ENCODE measurements at regions not wholly inside any gene's neighbourhood (a gene's known extent, or its start where the extent isn't known, plus 50 kb on each side); places are given as distances from the start of the nearest gene placed in this dataset.

DNA sequence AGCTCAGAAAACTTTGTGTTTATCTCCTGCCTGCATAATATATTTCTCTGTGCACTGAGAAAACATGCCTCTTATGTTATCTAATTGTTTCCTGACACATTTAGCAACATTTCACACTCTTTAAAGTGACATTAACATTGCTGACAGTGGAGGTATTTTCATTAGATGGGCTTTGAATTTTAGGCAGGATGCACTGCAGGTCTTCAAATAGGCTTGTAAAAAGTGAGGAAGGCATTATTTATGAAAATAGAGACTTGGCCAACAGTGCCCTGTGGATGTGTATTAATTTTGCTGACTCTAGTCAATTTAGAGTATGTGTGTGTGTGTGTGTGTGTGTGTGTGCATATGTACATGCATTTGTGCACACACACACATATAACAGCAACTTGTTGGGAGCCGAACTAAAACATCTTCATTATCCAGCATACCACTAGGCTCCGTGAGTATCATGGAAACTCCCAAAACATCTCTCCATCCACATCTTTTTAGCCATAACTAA is 429.5 kb upstream of the WWC1 start:
- DNase-seq (ENCODE audit: low spot score): no peak

GRCh38 chr5:167863883-167864282 is 427.6 kb upstream of the WWC1 start:
- DNase-seq (ENCODE audit: low spot score): no peak

DNA sequence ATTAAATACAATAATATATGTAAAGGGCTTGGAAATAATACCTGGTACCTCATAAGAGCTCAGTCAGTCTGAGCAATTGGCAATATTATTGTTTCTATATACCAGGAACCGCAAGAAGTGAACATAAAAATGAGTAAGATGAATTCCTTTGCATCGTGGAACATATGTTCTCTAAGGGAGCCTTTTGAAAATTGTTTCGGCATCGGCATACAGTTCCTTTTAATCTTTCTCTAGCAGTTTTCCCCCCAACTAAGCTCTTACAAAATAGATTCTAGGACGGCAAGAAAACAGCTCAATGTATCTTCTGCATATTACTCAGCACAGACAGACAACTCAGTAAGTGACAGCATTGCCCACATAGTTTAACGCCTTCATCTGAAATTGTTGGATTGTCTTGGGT is 426.6 kb upstream of the WWC1 start:
- DNase-seq (ENCODE audit: low spot score): no peak

DNA sequence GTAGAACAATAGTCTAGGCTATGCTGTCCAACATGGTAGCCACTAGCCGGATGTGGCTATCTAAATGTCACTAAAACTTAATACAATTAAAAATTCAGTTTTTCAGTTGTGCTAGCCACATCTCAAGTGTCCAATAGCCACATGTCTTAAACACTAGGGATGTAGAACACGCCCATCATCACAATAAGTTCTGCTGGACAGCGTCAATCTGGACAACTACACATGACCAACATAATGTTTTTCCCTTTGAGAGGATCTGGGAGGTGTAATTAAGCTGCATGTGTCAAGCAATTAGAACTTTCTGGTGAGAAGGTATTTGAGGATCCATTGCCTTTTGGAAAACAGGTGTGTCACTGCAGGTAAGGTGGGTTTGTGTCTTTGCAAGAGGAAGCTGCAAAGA is 424.6 kb upstream of the WWC1 start:
- no peak for DNase-seq (ENCODE audit: low spot score)

DNA sequence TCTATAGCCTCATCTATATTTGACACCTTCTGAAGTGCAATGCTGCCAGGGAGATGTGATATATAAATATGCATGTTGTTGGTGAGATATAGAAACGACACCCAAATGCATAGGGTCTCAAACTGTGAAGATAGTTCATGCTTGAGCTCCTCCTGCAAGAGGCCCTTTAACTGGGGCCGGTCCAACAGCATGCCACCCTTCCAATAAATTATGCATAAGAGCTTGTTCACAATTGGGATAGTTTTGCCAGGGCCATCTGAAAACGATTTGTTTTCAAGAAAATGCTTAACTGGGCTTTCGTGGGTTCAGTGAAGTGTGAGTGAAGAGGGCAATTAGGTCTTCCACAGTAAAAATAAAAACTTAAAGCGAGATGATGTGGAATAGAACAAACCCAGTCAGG is 424.2 kb upstream of the WWC1 start:
- no peak for DNase-seq (ENCODE audit: low spot score)

GRCh38 chr5:167869125-167869524 is 422.3 kb upstream of the WWC1 start:
- no peak for DNase-seq (ENCODE audit: low spot score)

- DNase-seq (ENCODE audit: low spot score): peak; percentile 71
Measured at GRCh38 chr5:167870055-167870454, 421.4 kb upstream of the WWC1 start.

GRCh38 chr5:167871091-167871490 is 420.4 kb upstream of the WWC1 start:
- DNase-seq (ENCODE audit: low spot score): peak; percentile 44

- DNase-seq (ENCODE audit: low spot score): no peak
Measured at GRCh38 chr5:167872791-167873190, 418.7 kb upstream of the WWC1 start.

- DNase-seq (ENCODE audit: low spot score): no peak
Measured at GRCh38 chr5:167877114-167877722, 414.2 kb upstream of the WWC1 start.

- no peak for DNase-seq (ENCODE audit: low spot score)
Measured at GRCh38 chr5:167877924-167878323, 413.5 kb upstream of the WWC1 start.

DNA sequence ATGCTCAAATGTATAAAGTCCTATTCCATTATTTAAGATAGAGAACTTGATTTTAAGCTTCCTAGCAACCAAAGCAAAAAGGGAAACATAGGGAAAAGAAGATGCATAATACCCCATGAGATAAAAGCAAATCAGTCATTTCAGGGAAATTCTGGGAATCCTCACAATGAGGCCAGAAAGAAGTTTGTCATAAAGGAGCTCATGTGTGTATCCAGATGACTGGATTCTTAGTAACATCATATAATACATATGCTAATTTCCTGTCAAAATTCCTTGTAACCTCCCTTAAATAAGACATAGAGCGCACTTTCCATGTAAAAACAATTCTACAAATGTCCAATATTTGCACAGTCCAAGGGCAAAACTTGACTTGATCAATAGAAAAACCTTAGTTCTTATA is 411.0 kb upstream of the WWC1 start:
- DNase-seq (ENCODE audit: low spot score): no peak

DNA sequence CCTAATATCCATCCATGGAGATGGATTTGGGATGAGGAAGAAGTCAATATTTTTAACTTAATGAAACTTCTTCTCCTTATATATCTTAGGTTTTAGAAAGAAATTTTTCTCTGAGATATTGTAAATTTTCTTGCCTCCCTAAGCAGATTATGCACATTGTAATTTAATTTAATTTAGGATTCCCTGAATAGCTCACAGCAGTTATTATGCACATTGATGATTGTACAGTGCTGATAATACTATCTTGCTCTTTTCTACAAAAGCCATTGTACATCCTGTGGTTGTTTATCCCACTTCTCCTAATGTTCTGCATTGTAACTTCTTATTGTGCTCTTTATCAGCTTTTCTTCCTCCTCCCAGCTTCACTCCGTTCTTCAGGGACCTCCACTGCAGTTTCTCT is 410.4 kb upstream of the WWC1 start:
- no peak for DNase-seq (ENCODE audit: low spot score)

GRCh38 chr5:167886196-167886595 is 405.2 kb upstream of the WWC1 start:
- no peak for DNase-seq (ENCODE audit: low spot score)

GRCh38 chr5:167888393-167888792 is 403.1 kb upstream of the WWC1 start:
- DNase-seq (ENCODE audit: low spot score): no peak

GRCh38 chr5:167889276-167889675 is 402.2 kb upstream of the WWC1 start:
- DNase-seq (ENCODE audit: low spot score): no peak

DNA sequence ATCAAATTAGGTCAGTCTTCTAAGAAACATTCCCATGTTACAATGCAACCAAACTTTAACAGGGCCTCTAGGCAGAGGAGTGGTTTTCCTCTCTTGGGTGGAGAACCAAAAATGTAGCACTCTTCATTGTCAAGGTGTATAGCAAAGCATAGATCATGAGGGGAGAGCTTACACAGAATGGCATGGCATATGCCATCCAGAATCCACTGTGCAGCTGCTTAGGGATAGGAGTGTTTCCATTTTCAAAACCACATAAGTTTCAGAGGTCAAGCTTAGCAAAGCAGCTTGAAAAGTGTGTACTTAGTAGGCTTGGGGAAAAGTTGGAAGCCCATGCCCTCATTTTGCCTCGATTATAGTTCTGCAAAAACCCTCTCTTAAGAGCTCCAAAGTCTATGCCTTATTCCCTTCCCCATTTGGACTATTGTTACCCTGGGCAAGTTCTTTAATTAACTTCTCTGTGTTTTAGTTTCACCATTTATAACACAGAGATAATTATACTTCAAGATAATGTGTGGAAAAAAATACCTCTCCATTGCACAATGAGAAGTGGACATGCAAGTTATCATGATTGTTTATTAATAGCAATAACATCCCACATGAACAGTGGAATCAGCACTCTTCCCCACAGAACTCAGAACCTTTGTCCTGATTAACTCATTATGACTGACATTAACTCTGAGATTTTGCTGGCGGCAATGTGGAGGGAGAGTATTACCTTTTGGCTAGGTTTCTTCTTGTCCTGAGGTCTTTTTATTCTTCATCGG is 398.9 kb upstream of the WWC1 start:
- no peak for DNase-seq (ENCODE audit: low spot score)

DNA sequence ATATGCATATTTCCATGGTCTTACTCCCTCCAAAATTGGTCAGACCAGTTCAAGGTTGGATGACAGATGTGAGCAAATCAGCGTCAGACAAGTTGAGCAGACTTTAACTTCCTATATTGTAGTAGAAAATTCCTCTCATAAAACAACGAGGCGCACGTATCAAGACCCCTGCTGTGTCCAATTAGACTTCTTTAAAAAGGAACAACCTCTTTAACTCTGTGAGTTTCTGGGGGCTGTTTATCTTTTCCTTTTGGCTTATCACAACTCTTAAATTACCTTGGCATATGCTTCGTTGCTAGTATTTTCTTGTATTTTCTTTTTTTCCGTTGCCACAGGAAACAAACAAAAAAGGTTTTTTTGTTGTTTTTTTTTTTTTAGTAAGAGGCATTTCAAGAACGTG is 398.2 kb upstream of the WWC1 start:
- no peak for DNase-seq (ENCODE audit: low spot score)

DNA sequence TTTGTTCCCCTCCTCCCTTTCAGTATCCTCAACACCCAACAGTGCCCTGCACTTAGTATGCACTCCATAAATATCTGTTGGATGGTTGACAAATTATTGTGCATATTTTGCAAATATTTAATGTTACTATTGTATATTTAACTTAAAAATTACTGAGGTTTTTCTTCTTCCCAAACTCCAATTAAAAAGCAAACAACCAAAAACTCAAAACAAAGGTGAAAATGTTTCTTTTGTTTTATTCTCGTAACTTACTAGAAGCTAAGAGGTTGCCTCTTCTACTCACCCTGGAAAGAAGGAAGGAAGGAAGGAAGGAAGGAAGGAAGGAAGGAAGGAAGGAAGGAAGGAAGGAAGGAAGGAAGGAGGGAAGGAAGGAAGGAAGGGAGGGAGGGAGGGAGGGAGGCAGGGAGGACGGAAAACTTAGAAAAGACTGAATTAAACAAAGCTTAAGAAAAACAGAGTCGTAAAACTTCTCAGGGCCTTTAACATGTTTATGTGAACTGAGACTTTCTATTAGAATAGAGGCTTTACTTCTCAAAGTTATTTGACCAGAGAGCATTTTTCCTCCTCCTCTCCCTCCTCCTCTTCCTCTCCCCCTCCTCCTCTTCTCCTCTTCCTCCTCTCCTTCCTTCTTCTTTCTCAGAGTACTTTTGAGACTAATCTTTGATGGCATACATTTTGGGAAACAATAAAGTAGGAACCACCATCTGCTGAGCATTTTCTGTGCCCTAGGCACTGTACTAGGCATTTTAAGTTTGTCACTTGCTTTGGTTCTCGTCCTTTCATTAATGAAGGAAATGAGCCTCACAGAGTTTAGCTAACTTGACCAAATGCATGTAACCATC is 396.6 kb upstream of the WWC1 start:
- no peak for DNase-seq (ENCODE audit: low spot score)

GRCh38 chr5:167895899-167896659 is 395.4 kb upstream of the WWC1 start:
- DNase-seq (ENCODE audit: low spot score): no peak

DNA sequence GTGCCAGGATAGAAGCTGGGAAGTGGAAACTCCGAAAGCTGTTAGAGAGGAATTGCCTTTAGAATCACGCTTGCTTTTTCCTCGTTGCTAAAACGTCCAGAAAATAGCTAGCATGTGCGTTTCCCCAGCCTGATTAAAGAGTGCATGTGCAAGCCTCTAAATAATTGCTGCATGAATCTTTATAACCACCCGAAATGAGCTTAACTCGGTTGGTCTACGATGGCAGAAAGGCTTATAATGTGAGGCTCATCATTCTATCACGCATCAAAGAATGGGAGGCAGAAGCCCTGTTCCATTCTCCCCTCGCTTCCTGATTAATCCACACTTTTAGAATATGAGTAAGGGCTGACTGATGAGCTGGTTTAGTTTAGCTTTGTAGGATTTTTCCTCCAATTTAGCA is 394.6 kb upstream of the WWC1 start:
- DNase-seq (ENCODE audit: low spot score): no peak

DNA sequence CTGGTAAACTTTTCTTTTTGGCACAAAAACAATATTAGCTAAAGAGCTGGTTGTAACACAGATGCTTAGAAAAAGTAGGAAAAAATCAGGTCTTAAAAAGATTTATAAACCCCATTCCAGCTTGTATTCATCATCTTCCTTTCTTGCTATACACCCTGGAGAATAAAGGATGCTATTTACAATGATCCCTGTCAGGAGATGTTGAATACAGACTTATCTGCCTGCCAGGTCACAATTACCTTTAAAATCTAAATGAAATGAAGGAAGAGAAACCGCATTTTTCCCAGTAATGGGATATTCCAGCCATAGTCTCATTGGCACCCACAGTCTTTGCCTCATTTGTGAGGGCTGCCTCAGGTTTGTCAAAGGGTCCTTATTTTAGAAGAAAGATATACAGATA is 394.1 kb upstream of the WWC1 start:
- DNase-seq (ENCODE audit: low spot score): no peak

Measured in GM03348 (cell line).